Ishikawa (cell line): ENCODE measurements at regions not wholly inside any gene's neighbourhood (a gene's known extent, or its start where the extent isn't known, plus 50 kb on each side); places are given as distances from the start of the nearest gene placed in this dataset.

Experiments
- CEBPB ChIP-seq: IDR thresholded peaks from 2 replicates; pipeline ENCODE4 v1.6.1; 2012
- CREB1 ChIP-seq: IDR thresholded peaks from 2 replicates; pipeline ENCODE4 v1.6.1; 2012; ENCODE audit warnings: low read depth
- EGR1 ChIP-seq: IDR thresholded peaks from 2 replicates; pipeline ENCODE4 v1.6.1; 2012
- EP300 ChIP-seq: IDR thresholded peaks from 2 replicates; pipeline ENCODE4 v1.6.1; 2012; ENCODE audit warnings: borderline replicate concordance
- FOXM1 ChIP-seq: IDR thresholded peaks from 2 replicates; pipeline ENCODE4 v1.6.1; 2012; ENCODE audit warnings: low read depth, borderline replicate concordance
- NFIC ChIP-seq: IDR thresholded peaks from 2 replicates; pipeline ENCODE4 v1.6.1; 2012
- RAD21 ChIP-seq: IDR thresholded peaks from 2 replicates; pipeline ENCODE4 v1.6.1; 2012; ENCODE audit warnings: low read depth
- REST ChIP-seq: IDR thresholded peaks from 2 replicates; pipeline ENCODE4 v1.6.1; 2012; ENCODE audit warnings: low read depth, mild to moderate bottlenecking
- TAF1 ChIP-seq: IDR thresholded peaks from 2 replicates; pipeline ENCODE4 v1.6.1; 2012; ENCODE audit warnings: low read depth, mild to moderate bottlenecking
- TCF12 ChIP-seq: IDR thresholded peaks from 2 replicates; pipeline ENCODE4 v1.6.1; 2012; ENCODE audit warnings: low read depth
- TEAD4 ChIP-seq: IDR thresholded peaks from 2 replicates; pipeline ENCODE4 v1.6.1; 2012
- YY1 ChIP-seq: IDR thresholded peaks from 2 replicates; pipeline ENCODE4 v1.6.1; 2012; ENCODE audit warnings: low read depth
- ZBTB7A ChIP-seq: IDR thresholded peaks from 2 replicates; pipeline ENCODE4 v1.6.1; 2012; ENCODE audit warnings: low read depth
- TF ChIP-seq, protein P1 (sequence below): IDR thresholded peaks from 2 replicates; pipeline ENCODE4 v1.6.1; 2012

- TF ChIP-seq YY1: no peak
- TF ChIP-seq REST: no peak
- no peak for TF ChIP-seq TCF12
- TF ChIP-seq, protein P1, sequence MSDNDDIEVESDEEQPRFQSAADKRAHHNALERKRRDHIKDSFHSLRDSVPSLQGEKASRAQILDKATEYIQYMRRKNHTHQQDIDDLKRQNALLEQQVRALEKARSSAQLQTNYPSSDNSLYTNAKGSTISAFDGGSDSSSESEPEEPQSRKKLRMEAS: no peak
- no peak for TF ChIP-seq RAD21
- no peak for TF ChIP-seq EP300
- TF ChIP-seq EGR1: no peak
- TF ChIP-seq TAF1: no peak
- TF ChIP-seq NFIC: no peak
- no peak for TF ChIP-seq CEBPB
- no peak for TF ChIP-seq CREB1
- no peak for TF ChIP-seq TEAD4
- TF ChIP-seq FOXM1: no peak
- no peak for TF ChIP-seq ZBTB7A
Observed at GRCh38 chr2:147468963-147469362, 375.9 kb upstream of the ACVR2A start.
